Cardiac fibroblast (primary cell): ENCODE measurements at regions not wholly inside any gene's neighbourhood (a gene's known extent, or its start where the extent isn't known, plus 50 kb on each side); places are given as distances from the start of the nearest gene placed in this dataset.

Source experiments
- DNase-seq, 2 donors: peaks; one replicate each; pipeline versions ENCODE4 v3.0.0 to v3.0.0-alpha.2; 2010; ENCODE audit warnings: low read depth in 2 of 2
- H3K4me3 ChIP-seq, 2 donors: replicated peaks in 1 of 2; 1 replicate in 1 of 2; 2 replicates in 1 of 2; pipeline ENCODE4 v1.5.1; 2011; ENCODE audit warnings: low read depth in 2 of 2, low read length in 2 of 2, mild to moderate bottlenecking in 2 of 2, moderate library complexity in 1 of 2
- TF ChIP-seq, protein P1 (sequence below): IDR thresholded peaks from one replicate; pipeline ENCODE4 v1.5.1; 2011; ENCODE audit warnings: low read depth, mild to moderate bottlenecking, low read length, inconsistent platforms

DNA sequence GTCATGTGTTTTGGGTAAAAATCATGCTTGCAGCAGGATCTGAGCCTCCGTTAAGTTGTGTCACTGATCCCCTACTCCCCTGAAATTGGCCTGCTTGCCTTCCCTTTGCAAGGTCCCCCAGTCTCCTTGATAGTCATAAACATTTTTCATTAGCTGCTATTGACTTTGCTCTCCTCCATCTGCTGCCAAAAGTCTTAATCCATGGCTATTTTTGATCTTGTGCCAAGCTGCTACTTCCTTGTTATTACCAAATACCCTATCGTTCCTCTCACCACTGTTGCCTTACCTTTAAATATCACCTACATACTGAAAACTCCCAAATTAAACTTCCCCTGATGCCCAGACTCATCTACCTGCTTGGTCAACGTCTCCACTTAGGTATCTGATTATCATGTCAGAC is 148.3 kb downstream of the PHLDA1 start:
- H3K4me3 ChIP-seq, result no peak overlapping the region
- no peak for DNase-seq
- TF ChIP-seq, protein P1, sequence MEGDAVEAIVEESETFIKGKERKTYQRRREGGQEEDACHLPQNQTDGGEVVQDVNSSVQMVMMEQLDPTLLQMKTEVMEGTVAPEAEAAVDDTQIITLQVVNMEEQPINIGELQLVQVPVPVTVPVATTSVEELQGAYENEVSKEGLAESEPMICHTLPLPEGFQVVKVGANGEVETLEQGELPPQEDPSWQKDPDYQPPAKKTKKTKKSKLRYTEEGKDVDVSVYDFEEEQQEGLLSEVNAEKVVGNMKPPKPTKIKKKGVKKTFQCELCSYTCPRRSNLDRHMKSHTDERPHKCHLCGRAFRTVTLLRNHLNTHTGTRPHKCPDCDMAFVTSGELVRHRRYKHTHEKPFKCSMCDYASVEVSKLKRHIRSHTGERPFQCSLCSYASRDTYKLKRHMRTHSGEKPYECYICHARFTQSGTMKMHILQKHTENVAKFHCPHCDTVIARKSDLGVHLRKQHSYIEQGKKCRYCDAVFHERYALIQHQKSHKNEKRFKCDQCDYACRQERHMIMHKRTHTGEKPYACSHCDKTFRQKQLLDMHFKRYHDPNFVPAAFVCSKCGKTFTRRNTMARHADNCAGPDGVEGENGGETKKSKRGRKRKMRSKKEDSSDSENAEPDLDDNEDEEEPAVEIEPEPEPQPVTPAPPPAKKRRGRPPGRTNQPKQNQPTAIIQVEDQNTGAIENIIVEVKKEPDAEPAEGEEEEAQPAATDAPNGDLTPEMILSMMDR, result no peak

- DNase-seq, result no peak
- H3K4me3 ChIP-seq, result no peak overlapping the region
- TF ChIP-seq, protein P1, result no peak
Observed at GRCh38 chr12:75882421-75882820, 149.2 kb downstream of the PHLDA1 start.

GRCh38 chr12:75881920-75882319 is 149.7 kb downstream of the PHLDA1 start:
- no peak for DNase-seq
- TF ChIP-seq, protein P1, result no peak
- no peak overlapping the region for H3K4me3 ChIP-seq

- peak; percentile 66 to 89 for DNase-seq
- TF ChIP-seq, protein P1, result no peak
- no peak overlapping the region for H3K4me3 ChIP-seq
Observed at GRCh38 chr12:75877763-75878621, 153.6 kb downstream of the PHLDA1 start.

DNA sequence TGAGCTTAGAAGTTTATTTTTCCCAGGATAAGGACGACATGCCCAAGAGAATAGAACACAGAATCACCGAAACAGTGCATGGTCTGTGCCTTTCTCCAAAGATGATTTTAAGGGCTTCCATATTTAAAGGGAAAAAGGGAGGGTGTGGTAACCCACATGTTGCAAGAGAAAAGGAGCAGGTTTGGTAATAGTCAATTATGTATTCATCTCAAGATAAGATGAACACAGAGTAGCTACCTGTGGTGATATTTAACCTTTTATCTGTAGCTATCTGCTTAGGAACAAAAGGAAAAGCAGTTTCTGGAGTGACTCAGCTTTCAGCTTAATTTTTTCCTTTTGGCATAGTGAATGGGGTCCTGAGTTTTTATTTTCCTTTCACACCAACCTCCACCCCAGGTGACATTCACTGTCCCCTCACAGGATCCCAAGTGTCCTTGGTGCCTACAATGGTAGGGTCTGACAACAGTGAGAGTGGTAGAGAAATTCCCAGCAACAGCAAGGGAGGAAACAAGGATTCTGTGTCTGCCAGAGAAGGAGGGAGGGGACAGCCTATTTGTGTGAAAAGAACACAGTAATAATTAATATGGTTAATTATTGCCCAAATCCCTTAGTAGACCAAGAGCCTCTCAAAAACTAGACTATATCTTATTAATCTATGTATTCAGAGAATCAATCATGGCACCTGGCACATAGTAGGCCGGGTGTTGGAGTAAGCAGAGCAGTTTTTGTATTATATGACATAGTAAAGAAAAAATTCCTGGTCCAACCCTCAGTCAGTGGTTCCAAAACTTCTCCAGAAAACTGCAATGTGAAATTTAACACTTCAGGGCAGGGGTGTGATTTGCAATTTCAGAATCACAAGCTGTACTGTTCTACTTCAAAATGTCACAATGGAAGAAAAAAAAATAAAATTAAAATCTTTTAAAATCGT is 154.5 kb downstream of the PHLDA1 start:
- TF ChIP-seq, protein P1, result no peak
- DNase-seq, result peak; percentile 14 to 58
- H3K4me3 ChIP-seq, result no peak overlapping the region

DNA sequence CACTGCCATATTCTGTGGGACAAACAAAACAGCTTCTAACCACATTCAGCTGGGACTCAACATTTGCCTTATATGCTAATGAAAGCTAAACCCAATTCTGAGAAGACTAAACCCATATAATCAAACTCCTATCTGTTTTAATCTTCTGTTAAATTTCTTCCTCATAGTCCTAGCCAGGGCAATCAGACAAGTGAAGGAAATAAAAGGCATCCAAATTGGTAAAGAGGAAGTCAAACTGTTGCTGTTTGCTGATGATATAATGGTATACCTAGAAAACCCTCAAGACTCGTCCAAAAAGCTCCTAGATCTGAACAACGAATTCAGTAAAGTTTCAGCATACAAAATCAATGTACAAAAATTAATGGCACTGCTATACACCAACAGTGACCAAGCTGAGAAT is 157.1 kb downstream of the PHLDA1 start:
- TF ChIP-seq, protein P1, result no peak
- no peak overlapping the region for H3K4me3 ChIP-seq
- no peak for DNase-seq
